Uterus (tissue), 2 donors: ENCODE measurements at regions not wholly inside any gene's neighbourhood (a gene's known extent, or its start where the extent isn't known, plus 50 kb on each side); places are given as distances from the start of the nearest gene placed in this dataset.
"Not testable (repeated sequence)": the region's sequence is repeated elsewhere in the genome, so short reads cannot be mapped to it uniquely, and the experiment has no call there.

Experiments
- POLR2A ChIP-seq, 2 donors: fragments of 450-650 bp; IDR thresholded peaks; one replicate each; pipeline ENCODE4 v1.6.1; 2016; ENCODE audit warnings: antibody characterized with exemption in 2 of 2, mild to moderate bottlenecking in 1 of 2, moderate library complexity in 1 of 2
- TF ChIP-seq, protein P1 (sequence below), 4 experiments: fragments of 200-600 bp in 2 of 4; fragments of 450-650 bp in 2 of 4; sonication (generic) in 2 of 4; IDR thresholded peaks; one replicate each; pipeline ENCODE4 v1.5.1; 2016 to 2019; ENCODE audit warnings: antibody characterized with exemption in 4 of 4, mild to moderate bottlenecking in 2 of 4, moderate library complexity in 1 of 4

DNA sequence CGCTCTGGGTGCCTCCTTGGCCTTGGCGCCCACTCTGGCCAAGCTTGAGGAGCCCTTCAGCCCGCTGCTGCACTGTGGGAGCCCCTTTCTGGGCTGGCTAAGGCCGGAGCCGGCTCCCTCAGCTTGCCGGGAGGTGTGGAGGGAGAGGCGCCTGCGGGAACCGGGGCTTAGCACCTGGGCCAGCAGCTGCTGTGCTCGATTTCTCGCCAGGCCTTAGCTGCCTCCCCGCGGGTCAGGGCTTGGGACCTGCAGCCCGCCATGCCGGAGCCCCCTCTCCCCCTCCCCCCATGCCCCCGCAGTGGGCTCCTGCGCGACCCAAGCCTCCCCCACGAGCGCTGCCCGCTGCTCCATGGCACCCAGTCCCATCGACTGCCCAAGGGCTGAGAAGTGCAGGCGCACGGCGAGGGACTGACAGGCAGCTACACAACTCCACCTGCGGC, 782.4 kb downstream of the METTL15 start:
- not testable (repeated sequence) for TF ChIP-seq POLR2A (IDR thresholded peaks at IDR 0.05)
- TF ChIP-seq, protein P1, sequence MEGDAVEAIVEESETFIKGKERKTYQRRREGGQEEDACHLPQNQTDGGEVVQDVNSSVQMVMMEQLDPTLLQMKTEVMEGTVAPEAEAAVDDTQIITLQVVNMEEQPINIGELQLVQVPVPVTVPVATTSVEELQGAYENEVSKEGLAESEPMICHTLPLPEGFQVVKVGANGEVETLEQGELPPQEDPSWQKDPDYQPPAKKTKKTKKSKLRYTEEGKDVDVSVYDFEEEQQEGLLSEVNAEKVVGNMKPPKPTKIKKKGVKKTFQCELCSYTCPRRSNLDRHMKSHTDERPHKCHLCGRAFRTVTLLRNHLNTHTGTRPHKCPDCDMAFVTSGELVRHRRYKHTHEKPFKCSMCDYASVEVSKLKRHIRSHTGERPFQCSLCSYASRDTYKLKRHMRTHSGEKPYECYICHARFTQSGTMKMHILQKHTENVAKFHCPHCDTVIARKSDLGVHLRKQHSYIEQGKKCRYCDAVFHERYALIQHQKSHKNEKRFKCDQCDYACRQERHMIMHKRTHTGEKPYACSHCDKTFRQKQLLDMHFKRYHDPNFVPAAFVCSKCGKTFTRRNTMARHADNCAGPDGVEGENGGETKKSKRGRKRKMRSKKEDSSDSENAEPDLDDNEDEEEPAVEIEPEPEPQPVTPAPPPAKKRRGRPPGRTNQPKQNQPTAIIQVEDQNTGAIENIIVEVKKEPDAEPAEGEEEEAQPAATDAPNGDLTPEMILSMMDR (IDR thresholded peaks at IDR 0.05): not testable (repeated sequence)
